ENCODE measurements at regions not wholly inside any gene's neighbourhood (a gene's known extent, or its start where the extent isn't known, plus 50 kb on each side); places are given as distances from the start of the nearest gene placed in this dataset.

GRCh38 chr5:107790671-107791070 is 119.9 kb upstream of the EFNA5 start:
- Histone ChIP-seq H3K4me3 (ENCODE audit: low read depth, low read length) (no peak overlapping the region), H3K9ac (ENCODE audit: low read depth, low read length) (no peak overlapping the region), H3K27ac (ENCODE audit: low read depth, low read length) (no peak overlapping the region)

GRCh38 chr5:107786424-107786823 is 115.7 kb upstream of the EFNA5 start:
- Histone ChIP-seq H3K4me1 (ENCODE audit: control insufficient read depth, insufficient read depth, low read length) (peaks cover 4% of the 10 kb centered on the region; the same call in 1 of the 2 replicates), H3K9me3 (ENCODE audit: control insufficient read depth, insufficient read depth, low read length) (peaks cover 2% of the 10 kb centered on the region; the same call in 1 of the 2 replicates), H3K9ac (ENCODE audit: low read depth, low read length) (no peak overlapping the region), H3K27ac (ENCODE audit: low read depth, low read length) (no peak overlapping the region), H3K27me3 (ENCODE audit: control insufficient read depth, insufficient read depth, low read length) (no peaks in the 10 kb centered on the region), H3K36me3 (ENCODE audit: control insufficient read depth, insufficient read depth, low read length) (no peaks in the 10 kb centered on the region), H3K4me3 (ENCODE audit: low read depth, low read length) (no peak overlapping the region)

More at GRCh38 chr5:107790671-107791070, 119.9 kb upstream of the EFNA5 start:
- Histone ChIP-seq H3K27me3 (ENCODE audit: control insufficient read depth, insufficient read depth, low read length) (no peaks in the 10 kb centered on the region), H3K9me3 (ENCODE audit: control insufficient read depth, insufficient read depth, low read length) (no peaks in the 10 kb centered on the region), H3K36me3 (ENCODE audit: control insufficient read depth, insufficient read depth, low read length) (no peaks in the 10 kb centered on the region), H3K4me1 (ENCODE audit: control insufficient read depth, insufficient read depth, low read length) (no peaks in the 10 kb centered on the region)

- Histone ChIP-seq H3K36me3 (ENCODE audit: control insufficient read depth, insufficient read depth, low read length) (no peaks in the 10 kb centered on the region), H3K4me3 (ENCODE audit: low read depth, low read length) (no peak overlapping the region), H3K4me1 (ENCODE audit: control insufficient read depth, insufficient read depth, low read length) (peaks cover 4% of the 10 kb centered on the region; the same call in 1 of the 2 replicates), H3K27me3 (ENCODE audit: control insufficient read depth, insufficient read depth, low read length) (no peaks in the 10 kb centered on the region), H3K9ac (ENCODE audit: low read depth, low read length) (no peak overlapping the region), H3K27ac (ENCODE audit: low read depth, low read length) (no peak overlapping the region), H3K9me3 (ENCODE audit: control insufficient read depth, insufficient read depth, low read length) (peaks cover 9% of the 10 kb centered on the region; the same call in 1 of the 2 replicates)
These were observed 112.8 kb upstream of the EFNA5 start for GRCh38 chr5:107783551-107783950.

GRCh38 chr5:107782561-107783169 is 111.9 kb upstream of the EFNA5 start:
- Histone ChIP-seq H3K4me1 (ENCODE audit: control insufficient read depth, insufficient read depth, low read length) (peaks cover 6% of the 10 kb centered on the region; the same call in 1 of the 2 replicates), H3K4me3 (ENCODE audit: low read depth, low read length) (no peak overlapping the region), H3K36me3 (ENCODE audit: control insufficient read depth, insufficient read depth, low read length) (no peaks in the 10 kb centered on the region), H3K27ac (ENCODE audit: low read depth, low read length) (no peak overlapping the region), H3K9me3 (ENCODE audit: control insufficient read depth, insufficient read depth, low read length) (peaks cover 9% of the 10 kb centered on the region; the same call in 1 of the 2 replicates), H3K27me3 (ENCODE audit: control insufficient read depth, insufficient read depth, low read length) (no peaks in the 10 kb centered on the region), H3K9ac (ENCODE audit: low read depth, low read length) (no peak overlapping the region)

GRCh38 chr5:107781451-107781850 is 110.7 kb upstream of the EFNA5 start:
- H3K27me3 ChIP-seq (ENCODE audit: control insufficient read depth, insufficient read depth, low read length) = no peaks in the 10 kb centered on the region
- no peak overlapping the region for H3K9ac ChIP-seq (ENCODE audit: low read depth, low read length)
- H3K27ac ChIP-seq (ENCODE audit: low read depth, low read length) = no peak overlapping the region
- H3K36me3 ChIP-seq (ENCODE audit: control insufficient read depth, insufficient read depth, low read length) = no peaks in the 10 kb centered on the region
- peaks cover 15% of the 10 kb centered on the region for H3K4me1 ChIP-seq (ENCODE audit: control insufficient read depth, insufficient read depth, low read length)
- no peak overlapping the region for H3K4me3 ChIP-seq (ENCODE audit: low read depth, low read length)
- H3K9me3 ChIP-seq (ENCODE audit: control insufficient read depth, insufficient read depth, low read length) = peaks cover 9% of the 10 kb centered on the region; the same call in 1 of the 2 replicates

- Histone ChIP-seq H3K4me1 (ENCODE audit: control insufficient read depth, insufficient read depth, low read length) (peaks cover 19% of the 10 kb centered on the region), H3K27ac (ENCODE audit: low read depth, low read length) (no peak overlapping the region), H3K9ac (ENCODE audit: low read depth, low read length) (no peak overlapping the region), H3K9me3 (ENCODE audit: control insufficient read depth, insufficient read depth, low read length) (peaks cover 9% of the 10 kb centered on the region; the same call in 1 of the 2 replicates), H3K36me3 (ENCODE audit: control insufficient read depth, insufficient read depth, low read length) (no peaks in the 10 kb centered on the region), H3K4me3 (ENCODE audit: low read depth, low read length) (no peak overlapping the region), H3K27me3 (ENCODE audit: control insufficient read depth, insufficient read depth, low read length) (no peaks in the 10 kb centered on the region)
These were observed 108.7 kb upstream of the EFNA5 start for GRCh38 chr5:107779437-107779836.

- Histone ChIP-seq H3K36me3 (ENCODE audit: control insufficient read depth, insufficient read depth, low read length) (no peaks in the 10 kb centered on the region), H3K4me3 (ENCODE audit: low read depth, low read length) (no peak overlapping the region), H3K27ac (ENCODE audit: low read depth, low read length) (no peak overlapping the region), H3K27me3 (ENCODE audit: control insufficient read depth, insufficient read depth, low read length) (no peaks in the 10 kb centered on the region), H3K9me3 (ENCODE audit: control insufficient read depth, insufficient read depth, low read length) (peaks cover 9% of the 10 kb centered on the region; the same call in 1 of the 2 replicates), H3K4me1 (ENCODE audit: control insufficient read depth, insufficient read depth, low read length) (peaks cover 26% of the 10 kb centered on the region), H3K9ac (ENCODE audit: low read depth, low read length) (no peak overlapping the region)
These were observed 107.9 kb upstream of the EFNA5 start for GRCh38 chr5:107778647-107779046.

- Histone ChIP-seq H3K4me1 (ENCODE audit: control insufficient read depth, insufficient read depth, low read length) (peaks cover 41% of the 10 kb centered on the region), H3K27me3 (ENCODE audit: control insufficient read depth, insufficient read depth, low read length) (no peaks in the 10 kb centered on the region), H3K36me3 (ENCODE audit: control insufficient read depth, insufficient read depth, low read length) (no peaks in the 10 kb centered on the region), H3K9me3 (ENCODE audit: control insufficient read depth, insufficient read depth, low read length) (peaks cover 9% of the 10 kb centered on the region; the same call in 1 of the 2 replicates), H3K27ac (ENCODE audit: low read depth, low read length) (no peak overlapping the region), H3K9ac (ENCODE audit: low read depth, low read length) (no peak overlapping the region), H3K4me3 (ENCODE audit: low read depth, low read length) (no peak overlapping the region)
These were observed 106.4 kb upstream of the EFNA5 start for GRCh38 chr5:107776922-107777740.

- peaks cover 48% of the 10 kb centered on the region for H3K4me1 ChIP-seq (ENCODE audit: control insufficient read depth, insufficient read depth, low read length)
- H3K36me3 ChIP-seq (ENCODE audit: control insufficient read depth, insufficient read depth, low read length) = no peaks in the 10 kb centered on the region
- H3K9ac ChIP-seq (ENCODE audit: low read depth, low read length) = no peak overlapping the region
- no peak overlapping the region for H3K4me3 ChIP-seq (ENCODE audit: low read depth, low read length)
- no peaks in the 10 kb centered on the region for H3K27me3 ChIP-seq (ENCODE audit: control insufficient read depth, insufficient read depth, low read length)
- peaks cover 9% of the 10 kb centered on the region; the same call in 1 of the 2 replicates for H3K9me3 ChIP-seq (ENCODE audit: control insufficient read depth, insufficient read depth, low read length)
- no peak overlapping the region for H3K27ac ChIP-seq (ENCODE audit: low read depth, low read length)
These were observed 105.8 kb upstream of the EFNA5 start for GRCh38 chr5:107776506-107776905.

- H3K27me3 ChIP-seq (ENCODE audit: control insufficient read depth, insufficient read depth, low read length) = no peaks in the 10 kb centered on the region
- no peak overlapping the region for H3K27ac ChIP-seq (ENCODE audit: low read depth, low read length)
- no peak overlapping the region for H3K9ac ChIP-seq (ENCODE audit: low read depth, low read length)
- H3K4me1 ChIP-seq (ENCODE audit: control insufficient read depth, insufficient read depth, low read length) = peaks cover 53% of the 10 kb centered on the region
- no peaks in the 10 kb centered on the region for H3K9me3 ChIP-seq (ENCODE audit: control insufficient read depth, insufficient read depth, low read length)
- H3K36me3 ChIP-seq (ENCODE audit: control insufficient read depth, insufficient read depth, low read length) = no peaks in the 10 kb centered on the region
- no peak overlapping the region for H3K4me3 ChIP-seq (ENCODE audit: low read depth, low read length)
These were observed 103.6 kb upstream of the EFNA5 start for GRCh38 chr5:107774316-107774715.

GRCh38 chr5:107773479-107773878 is 102.7 kb upstream of the EFNA5 start:
- H3K4me1 ChIP-seq (ENCODE audit: control insufficient read depth, insufficient read depth, low read length) = peaks cover 52% of the 10 kb centered on the region
- no peaks in the 10 kb centered on the region for H3K9me3 ChIP-seq (ENCODE audit: control insufficient read depth, insufficient read depth, low read length)
- H3K9ac ChIP-seq (ENCODE audit: low read depth, low read length) = no peak overlapping the region
- no peak overlapping the region for H3K4me3 ChIP-seq (ENCODE audit: low read depth, low read length)
- H3K27me3 ChIP-seq (ENCODE audit: control insufficient read depth, insufficient read depth, low read length) = no peaks in the 10 kb centered on the region
- no peak overlapping the region for H3K27ac ChIP-seq (ENCODE audit: low read depth, low read length)
- H3K36me3 ChIP-seq (ENCODE audit: control insufficient read depth, insufficient read depth, low read length) = no peaks in the 10 kb centered on the region

All from HUES48 (cell line).